WTC11 (cell line): ENCODE measurements at regions not wholly inside any gene's neighbourhood (a gene's known extent, or its start where the extent isn't known, plus 50 kb on each side); places are given as distances from the start of the nearest gene placed in this dataset.

ENCODE experiments used
- ATAC-seq: fragments of 200-7000 bp; cut with Tn5 transposase; 2 replicates; pipeline ENCODE4 v1.10.0; 2021; ENCODE audit warnings: mild to moderate bottlenecking, moderate library complexity
- CTCF ChIA-PET: fragments of 300-600 bp; sonication (Branson Sonifier 250); formaldehyde crosslinking; loops from one replicate; lab custom pipeline; 2021; ENCODE audit warnings: antibody characterized with exemption; lab: Charles Lee
- POLR2A ChIA-PET: fragments of 350-600 bp; sonication (Branson Sonifier 250); formaldehyde crosslinking; loops from one replicate; lab custom pipeline; 2021; ENCODE audit warnings: antibody characterized with exemption; lab: Charles Lee
- DNase-seq: peaks from one replicate; pipeline ENCODE4 v3.0.0; 2021; ENCODE audit warnings: low spot score
- H3K27ac Mint-ChIP-seq: 2 replicates; pipeline ENCODE4 v1.8.0; 2021; ENCODE audit warnings: mixed read lengths
- H3K27me3 Mint-ChIP-seq: 2 replicates; pipeline ENCODE4 v1.8.0; 2021; ENCODE audit warnings: low read depth, mild to moderate bottlenecking, moderate library complexity, mixed read lengths
- H3K36me3 Mint-ChIP-seq: 2 replicates; pipeline ENCODE4 v1.8.0; 2021; ENCODE audit warnings: mixed read lengths
- H3K4me1 Mint-ChIP-seq: 2 replicates; pipeline ENCODE4 v1.8.0; 2022; ENCODE audit warnings: mixed read lengths
- H3K4me3 Mint-ChIP-seq: 2 replicates; pipeline ENCODE4 v1.8.0; 2021; ENCODE audit warnings: mild to moderate bottlenecking, moderate library complexity, mixed read lengths
- H3K9me3 Mint-ChIP-seq: 2 replicates; pipeline ENCODE4 v1.8.0; 2021; ENCODE audit warnings: mixed read lengths
- AFF4 ChIP-seq: sonication (generic); formaldehyde crosslinking; IDR thresholded peaks from 2 replicates; pipeline ENCODE4 v1.8.1; 2023; ENCODE audit warnings: mild to moderate bottlenecking, missing genetic modification reagents, borderline replicate concordance
- AR ChIP-seq: fragments of 250-450 bp; sonication (Bioruptor Pico); IDR thresholded peaks from 2 replicates; pipeline ENCODE4 v1.9.0; 2021; ENCODE audit warnings: mild to moderate bottlenecking
- ATF2 ChIP-seq: sonication (generic); formaldehyde crosslinking; IDR thresholded peaks from 2 replicates; pipeline ENCODE4 v1.8.1; 2022; ENCODE audit warnings: low read depth, missing genetic modification reagents, borderline replicate concordance
- CREB1 ChIP-seq: sonication (generic); formaldehyde crosslinking; IDR thresholded peaks from 2 replicates; pipeline ENCODE4 v1.8.0; 2023; ENCODE audit warnings: mild to moderate bottlenecking, missing genetic modification reagents
- CTCF ChIP-seq: fragments of 200-600 bp; IDR thresholded peaks from 2 replicates; pipeline ENCODE4 v1.8.0; 2022; ENCODE audit warnings: antibody characterized with exemption
- IRF2 ChIP-seq: sonication (generic); formaldehyde crosslinking; IDR thresholded peaks from 2 replicates; pipeline ENCODE4 v1.8.0; 2022; ENCODE audit warnings: low read depth, missing genetic modification reagents, borderline replicate concordance
- JAZF1 ChIP-seq: fragments of 250-450 bp; sonication (Bioruptor Pico); IDR thresholded peaks from 2 replicates; pipeline ENCODE4 v1.9.0; 2021; ENCODE audit warnings: moderate library complexity, mild to moderate bottlenecking, inconsistent platforms
- JUN ChIP-seq: sonication (generic); formaldehyde crosslinking; IDR thresholded peaks from 2 replicates; pipeline ENCODE4 v1.8.0; 2023; ENCODE audit warnings: mild to moderate bottlenecking, missing genetic modification reagents
- MXD4 ChIP-seq: fragments of 250-450 bp; sonication (Bioruptor Pico); IDR thresholded peaks from 2 replicates; pipeline ENCODE4 v1.8.0; 2021; ENCODE audit warnings: mild to moderate bottlenecking, moderate library complexity, borderline replicate concordance
- PREB ChIP-seq: sonication (generic); formaldehyde crosslinking; IDR thresholded peaks from 2 replicates; pipeline ENCODE4 v1.8.1; 2022; ENCODE audit warnings: mild to moderate bottlenecking, missing genetic modification reagents, moderate library complexity, borderline replicate concordance
- TCF7 ChIP-seq: sonication (generic); formaldehyde crosslinking; IDR thresholded peaks from 2 replicates; pipeline ENCODE4 v1.8.0; 2022; ENCODE audit warnings: mild to moderate bottlenecking, low read depth, missing genetic modification reagents, moderate library complexity
- ZNF671 ChIP-seq: fragments of 250-450 bp; sonication (Bioruptor Pico); IDR thresholded peaks from 2 replicates; pipeline ENCODE4 v1.8.0; 2021; ENCODE audit warnings: mild to moderate bottlenecking
- TF ChIP-seq, protein P1 (sequence below): sonication (generic); formaldehyde crosslinking; IDR thresholded peaks from 2 replicates; pipeline ENCODE4 v1.8.0; 2022; ENCODE audit warnings: mild to moderate bottlenecking, missing genetic modification reagents
- TF ChIP-seq, protein P2 (sequence below): sonication (generic); formaldehyde crosslinking; conservative IDR thresholded peaks from 2 replicates; pipeline ENCODE4 v1.8.1; 2023; ENCODE audit warnings: mild to moderate bottlenecking, low read depth, missing genetic modification reagents, moderate library complexity

GRCh38 chr22:25361899-25362214 is 142.4 kb downstream of the CRYBB2 start (continued):
- TF ChIP-seq AFF4 (CRISPR knock-in tag) (no peak), MXD4 (CRISPR knock-in tag) (no peak), ATF2 (no peak), JAZF1 (CRISPR knock-in tag) (no peak), AR (CRISPR knock-in tag) (no peak), IRF2 (CRISPR knock-in tag) (no peak), CREB1 (CRISPR knock-in tag) (no peak), ZNF671 (no peak), JUN (no peak), TCF7 (CRISPR knock-in tag) (no peak)
- TF ChIP-seq, protein P1, sequence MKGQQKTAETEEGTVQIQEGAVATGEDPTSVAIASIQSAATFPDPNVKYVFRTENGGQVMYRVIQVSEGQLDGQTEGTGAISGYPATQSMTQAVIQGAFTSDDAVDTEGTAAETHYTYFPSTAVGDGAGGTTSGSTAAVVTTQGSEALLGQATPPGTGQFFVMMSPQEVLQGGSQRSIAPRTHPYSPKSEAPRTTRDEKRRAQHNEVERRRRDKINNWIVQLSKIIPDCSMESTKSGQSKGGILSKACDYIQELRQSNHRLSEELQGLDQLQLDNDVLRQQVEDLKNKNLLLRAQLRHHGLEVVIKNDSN (CRISPR knock-in tag), result no peak
- TF ChIP-seq, protein P2, sequence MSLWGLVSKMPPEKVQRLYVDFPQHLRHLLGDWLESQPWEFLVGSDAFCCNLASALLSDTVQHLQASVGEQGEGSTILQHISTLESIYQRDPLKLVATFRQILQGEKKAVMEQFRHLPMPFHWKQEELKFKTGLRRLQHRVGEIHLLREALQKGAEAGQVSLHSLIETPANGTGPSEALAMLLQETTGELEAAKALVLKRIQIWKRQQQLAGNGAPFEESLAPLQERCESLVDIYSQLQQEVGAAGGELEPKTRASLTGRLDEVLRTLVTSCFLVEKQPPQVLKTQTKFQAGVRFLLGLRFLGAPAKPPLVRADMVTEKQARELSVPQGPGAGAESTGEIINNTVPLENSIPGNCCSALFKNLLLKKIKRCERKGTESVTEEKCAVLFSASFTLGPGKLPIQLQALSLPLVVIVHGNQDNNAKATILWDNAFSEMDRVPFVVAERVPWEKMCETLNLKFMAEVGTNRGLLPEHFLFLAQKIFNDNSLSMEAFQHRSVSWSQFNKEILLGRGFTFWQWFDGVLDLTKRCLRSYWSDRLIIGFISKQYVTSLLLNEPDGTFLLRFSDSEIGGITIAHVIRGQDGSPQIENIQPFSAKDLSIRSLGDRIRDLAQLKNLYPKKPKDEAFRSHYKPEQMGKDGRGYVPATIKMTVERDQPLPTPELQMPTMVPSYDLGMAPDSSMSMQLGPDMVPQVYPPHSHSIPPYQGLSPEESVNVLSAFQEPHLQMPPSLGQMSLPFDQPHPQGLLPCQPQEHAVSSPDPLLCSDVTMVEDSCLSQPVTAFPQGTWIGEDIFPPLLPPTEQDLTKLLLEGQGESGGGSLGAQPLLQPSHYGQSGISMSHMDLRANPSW, result no peak

GRCh38 chr22:25362215-25362882 is 142.9 kb downstream of the CRYBB2 start:
- ChIA-PET POLR2A (no interaction called here), CTCF (interaction anchor here (0.8 to 3.5 kb wide), 4 partner anchors 8 to 281 kb away, joined by 3 to 9 read pairs (median 3); no protein-coding TSS in a partner anchor)
- H3K4me1 Mint-ChIP-seq, result no peaks in the 10 kb centered on the region
- H3K27me3 Mint-ChIP-seq, result no peaks in the 10 kb centered on the region
- ATAC-seq, result peak; percentile 90
- DNase-seq, result peak; percentile 84
- no peak overlapping the region for H3K4me3 Mint-ChIP-seq
- no peak overlapping the region for H3K27ac Mint-ChIP-seq
- H3K36me3 Mint-ChIP-seq, result no peaks in the 10 kb centered on the region; the same call in 1 of the 2 replicates
- H3K9me3 Mint-ChIP-seq, result no peaks in the 10 kb centered on the region
- peak; percentile 42; the same call in 1 of the 2 replicates for TF ChIP-seq CTCF
- TF ChIP-seq PREB (CRISPR knock-in tag), result no peak
- TF ChIP-seq AR (CRISPR knock-in tag), result no peak
